ENCODE measurements at regions not wholly inside any gene's neighbourhood (a gene's known extent, or its start where the extent isn't known, plus 50 kb on each side); places are given as distances from the start of the nearest gene placed in this dataset.

- TF ChIP-seq SUZ12 (IDR thresholded peaks at IDR 0.05; ENCODE audit: extremely low read depth, insufficient read depth, insufficient read length), result no peak
- TF ChIP-seq ZNF274 (IDR thresholded peaks at IDR 0.05; ENCODE audit: low read depth, low read length), result no peak
Observed at GRCh38 chr9:78131969-78132700, 100.5 kb upstream of the GNAQ start.

All from NT2/D1 (cell line).